ENCODE measurements at regions not wholly inside any gene's neighbourhood (a gene's known extent, or its start where the extent isn't known, plus 50 kb on each side); places are given as distances from the start of the nearest gene placed in this dataset.

GRCh38 chr15:62486041-62486440 lies 321.0 kb upstream of the C2CD4B start:
- intact Hi-C loops (cut with micrococcal nuclease): no loop called here
- no peak overlapping the region for H3K27ac ChIP-seq (replicated peaks)
- peaks cover 34% of the 10 kb centered on the region for H3K4me1 ChIP-seq
- H3K4me3 ChIP-seq: no peak overlapping the region
- no peaks in the 10 kb centered on the region for H3K9me3 ChIP-seq (replicated peaks)
- no peak for TF ChIP-seq CTCF (IDR thresholded peaks at IDR 0.05; ENCODE audit: borderline replicate concordance)
- no peaks in the 10 kb centered on the region for H3K27me3 ChIP-seq (ENCODE audit: low read depth)
- DNase-seq: no peak
- H3K36me3 ChIP-seq: no peaks in the 10 kb centered on the region

GRCh38 chr15:62488387-62488786 lies 323.3 kb upstream of the C2CD4B start:
- TF ChIP-seq CTCF (IDR thresholded peaks at IDR 0.05; ENCODE audit: borderline replicate concordance): no peak
- Histone ChIP-seq H3K4me1 (peaks cover 37% of the 10 kb centered on the region), H3K9me3 (replicated peaks) (no peaks in the 10 kb centered on the region), H3K27ac (replicated peaks) (no peak overlapping the region), H3K27me3 (ENCODE audit: low read depth) (no peaks in the 10 kb centered on the region), H3K36me3 (no peaks in the 10 kb centered on the region), H3K4me3 (no peak overlapping the region)
- DNase-seq: no peak
- intact Hi-C loops (cut with micrococcal nuclease): no loop called here

GRCh38 chr15:62491642-62492041 lies 326.6 kb upstream of the C2CD4B start:
- Histone ChIP-seq H3K27me3 (ENCODE audit: low read depth) (no peaks in the 10 kb centered on the region), H3K9me3 (replicated peaks) (no peaks in the 10 kb centered on the region), H3K27ac (replicated peaks) (no peak overlapping the region), H3K4me1 (peaks cover 46% of the 10 kb centered on the region), H3K36me3 (no peaks in the 10 kb centered on the region), H3K4me3 (no peak overlapping the region)
- intact Hi-C loops (cut with micrococcal nuclease): no loop called here
- DNase-seq: no peak
- TF ChIP-seq CTCF (IDR thresholded peaks at IDR 0.05; ENCODE audit: borderline replicate concordance): no peak

GRCh38 chr15:62492900-62493299 lies 327.8 kb upstream of the C2CD4B start:
- Histone ChIP-seq H3K27ac (replicated peaks) (peak overlapping the region; percentile 70), H3K36me3 (no peaks in the 10 kb centered on the region), H3K4me3 (no peak overlapping the region), H3K9me3 (replicated peaks) (no peaks in the 10 kb centered on the region), H3K4me1 (peaks cover 58% of the 10 kb centered on the region), H3K27me3 (ENCODE audit: low read depth) (no peaks in the 10 kb centered on the region)
- TF ChIP-seq CTCF (IDR thresholded peaks at IDR 0.05; ENCODE audit: borderline replicate concordance): no peak
- intact Hi-C loops (cut with micrococcal nuclease): no loop called here
- peak; percentile 50 for DNase-seq

GRCh38 chr15:62494197-62494596 lies 329.1 kb upstream of the C2CD4B start:
- no peak for TF ChIP-seq CTCF (IDR thresholded peaks at IDR 0.05; ENCODE audit: borderline replicate concordance)
- Histone ChIP-seq H3K27ac (replicated peaks) (peak overlapping the region; percentile 70), H3K4me1 (peaks cover 68% of the 10 kb centered on the region)

More at GRCh38 chr15:62494197-62494596, 329.1 kb upstream of the C2CD4B start:
- intact Hi-C loops (cut with micrococcal nuclease): no loop called here
- H3K27me3 ChIP-seq (ENCODE audit: low read depth): no peaks in the 10 kb centered on the region
- no peak for DNase-seq
- no peak overlapping the region for H3K4me3 ChIP-seq
- H3K36me3 ChIP-seq: no peaks in the 10 kb centered on the region
- no peaks in the 10 kb centered on the region for H3K9me3 ChIP-seq (replicated peaks)
